ENCODE measurements at regions not wholly inside any gene's neighbourhood (a gene's known extent, or its start where the extent isn't known, plus 50 kb on each side); places are given as distances from the start of the nearest gene placed in this dataset.

- no peak for DNase-seq (ENCODE audit: low spot score)
- no peaks in the 10 kb centered on the region for H3K4me1 Mint-ChIP-seq (ENCODE audit: unreplicated experiment)
- no peaks in the 10 kb centered on the region for H3K27me3 Mint-ChIP-seq (ENCODE audit: unreplicated experiment)
- H3K9me3 Mint-ChIP-seq (ENCODE audit: unreplicated experiment) = no peaks in the 10 kb centered on the region
- no peak overlapping the region for H3K27ac Mint-ChIP-seq (ENCODE audit: unreplicated experiment)
- no peaks in the 10 kb centered on the region for H3K36me3 Mint-ChIP-seq (ENCODE audit: low read depth, unreplicated experiment)
- no peak overlapping the region for H3K4me3 Mint-ChIP-seq (ENCODE audit: unreplicated experiment)
- no peak for TF ChIP-seq CTCF (IDR thresholded peaks at IDR 0.05; ENCODE audit: unreplicated experiment)
Measured at GRCh38 chr16:87163637-87164036, 153.6 kb downstream of the C16orf95 start.

DNA sequence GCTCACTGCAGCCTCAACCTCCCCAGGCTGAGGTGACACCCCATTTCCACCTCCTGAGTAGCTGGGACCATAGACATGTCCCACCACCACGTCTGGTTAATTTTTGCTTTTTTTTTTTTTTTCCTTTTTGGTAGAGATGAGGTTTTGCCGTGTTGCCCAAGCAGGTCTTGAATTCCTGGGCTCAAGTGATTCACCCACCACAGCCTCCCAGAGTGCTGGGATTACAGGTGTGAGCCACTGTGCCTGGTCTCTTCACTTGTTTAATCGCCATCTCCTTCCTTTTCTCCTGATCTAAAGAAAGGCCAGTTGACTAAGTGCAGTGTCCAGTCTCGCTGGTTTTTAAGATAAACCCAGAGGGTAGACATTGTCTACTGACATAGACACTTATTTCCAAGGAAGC, 152.0 kb downstream of the C16orf95 start:
- Mint-ChIP-seq H3K4me3 (ENCODE audit: unreplicated experiment) (no peak overlapping the region), H3K36me3 (ENCODE audit: low read depth, unreplicated experiment) (no peaks in the 10 kb centered on the region), H3K4me1 (ENCODE audit: unreplicated experiment) (no peaks in the 10 kb centered on the region)

DNA sequence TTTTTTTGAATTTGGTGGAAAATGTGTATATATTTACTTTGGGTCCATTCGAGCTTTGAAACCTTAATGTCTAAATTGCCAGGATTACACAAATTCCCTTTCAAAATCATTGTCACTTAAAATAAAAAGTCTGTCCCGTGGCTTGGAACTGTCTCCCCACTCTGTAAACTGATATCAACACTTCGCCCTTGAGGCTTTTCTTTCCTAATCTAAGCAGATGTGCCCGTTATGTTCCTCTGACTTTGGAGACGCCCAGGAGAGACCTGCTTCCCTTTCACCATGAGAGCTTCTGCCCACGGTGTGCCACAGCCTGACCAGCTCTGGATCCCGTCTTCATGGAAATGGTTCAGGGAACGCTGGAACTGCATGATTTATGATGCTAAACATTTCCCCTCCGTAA, 151.3 kb downstream of the C16orf95 start:
- H3K9me3 Mint-ChIP-seq (ENCODE audit: unreplicated experiment) = no peaks in the 10 kb centered on the region
- H3K36me3 Mint-ChIP-seq (ENCODE audit: low read depth, unreplicated experiment) = no peaks in the 10 kb centered on the region
- H3K27ac Mint-ChIP-seq (ENCODE audit: unreplicated experiment) = no peak overlapping the region
- no peak overlapping the region for H3K4me3 Mint-ChIP-seq (ENCODE audit: unreplicated experiment)
- H3K27me3 Mint-ChIP-seq (ENCODE audit: unreplicated experiment) = no peaks in the 10 kb centered on the region
- DNase-seq (ENCODE audit: low spot score) = no peak
- H3K4me1 Mint-ChIP-seq (ENCODE audit: unreplicated experiment) = no peaks in the 10 kb centered on the region
- TF ChIP-seq CTCF (IDR thresholded peaks at IDR 0.05; ENCODE audit: unreplicated experiment) = no peak

More for the DNA sequence above, 152.0 kb downstream of the C16orf95 start:
- no peaks in the 10 kb centered on the region for H3K27me3 Mint-ChIP-seq (ENCODE audit: unreplicated experiment)
- TF ChIP-seq CTCF (IDR thresholded peaks at IDR 0.05; ENCODE audit: unreplicated experiment) = no peak
- no peak for DNase-seq (ENCODE audit: low spot score)
- H3K9me3 Mint-ChIP-seq (ENCODE audit: unreplicated experiment) = no peaks in the 10 kb centered on the region
- H3K27ac Mint-ChIP-seq (ENCODE audit: unreplicated experiment) = no peak overlapping the region

- Mint-ChIP-seq H3K27me3 (ENCODE audit: unreplicated experiment) (no peaks in the 10 kb centered on the region), H3K9me3 (ENCODE audit: unreplicated experiment) (no peaks in the 10 kb centered on the region), H3K4me1 (ENCODE audit: unreplicated experiment) (no peaks in the 10 kb centered on the region), H3K27ac (ENCODE audit: unreplicated experiment) (no peak overlapping the region), H3K36me3 (ENCODE audit: low read depth, unreplicated experiment) (no peaks in the 10 kb centered on the region), H3K4me3 (ENCODE audit: unreplicated experiment) (no peak overlapping the region)
- DNase-seq (ENCODE audit: low spot score) = no peak
- no peak for TF ChIP-seq CTCF (IDR thresholded peaks at IDR 0.05; ENCODE audit: unreplicated experiment)
Measured at GRCh38 chr16:87166321-87166720, 150.9 kb downstream of the C16orf95 start.

DNA sequence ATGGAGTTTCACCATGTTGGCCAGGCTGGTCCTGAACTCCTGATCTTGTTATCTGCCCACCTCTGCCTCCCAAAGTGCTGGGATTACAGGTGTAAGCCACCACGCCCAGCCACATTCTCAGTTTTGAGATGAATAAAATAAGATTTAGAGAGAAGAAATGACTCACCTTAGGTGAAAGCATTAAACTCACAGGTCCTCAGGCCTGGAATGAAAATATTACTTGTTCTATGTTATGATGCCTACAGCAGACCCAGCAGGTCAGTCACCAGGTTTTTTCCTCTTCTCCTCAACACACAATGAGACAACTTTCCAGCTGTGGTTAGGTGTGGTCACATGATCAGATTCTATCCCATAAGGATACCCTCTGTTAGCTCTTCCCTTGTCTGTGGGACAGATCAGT, 150.3 kb downstream of the C16orf95 start:
- H3K4me3 Mint-ChIP-seq (ENCODE audit: unreplicated experiment) = no peak overlapping the region
- TF ChIP-seq CTCF (IDR thresholded peaks at IDR 0.05; ENCODE audit: unreplicated experiment) = no peak
- H3K36me3 Mint-ChIP-seq (ENCODE audit: low read depth, unreplicated experiment) = no peaks in the 10 kb centered on the region
- no peaks in the 10 kb centered on the region for H3K9me3 Mint-ChIP-seq (ENCODE audit: unreplicated experiment)
- no peak for DNase-seq (ENCODE audit: low spot score)
- H3K27me3 Mint-ChIP-seq (ENCODE audit: unreplicated experiment) = no peaks in the 10 kb centered on the region
- no peak overlapping the region for H3K27ac Mint-ChIP-seq (ENCODE audit: unreplicated experiment)
- no peaks in the 10 kb centered on the region for H3K4me1 Mint-ChIP-seq (ENCODE audit: unreplicated experiment)

Measured in endothelial cell (in vitro differentiated cells).